ENCODE measurements at regions not wholly inside any gene's neighbourhood (a gene's known extent, or its start where the extent isn't known, plus 50 kb on each side); places are given as distances from the start of the nearest gene placed in this dataset.

DNA sequence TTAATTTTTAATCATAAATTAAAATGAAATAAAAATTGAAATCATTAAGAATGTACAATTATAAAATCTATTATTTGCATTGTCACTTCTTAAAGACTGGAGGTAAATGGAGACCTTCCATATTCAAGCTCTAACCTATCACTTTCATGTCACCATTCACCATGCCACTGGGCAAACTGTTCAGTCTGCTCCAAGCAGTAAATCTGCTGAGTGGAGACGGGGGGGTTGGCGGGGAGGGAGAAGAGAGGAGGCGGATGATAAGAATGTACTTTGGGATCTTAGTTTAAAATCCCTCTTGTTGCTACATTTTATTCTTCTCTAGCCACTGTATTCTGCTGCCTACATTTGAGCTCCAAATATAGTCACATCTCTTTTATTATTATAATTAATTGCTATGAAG lies 365.9 kb upstream of the NFIA start:
- no peak overlapping the region for H3K4me3 ChIP-seq
- no peaks in the 10 kb centered on the region for H3K36me3 ChIP-seq
- TF ChIP-seq, protein P1, sequence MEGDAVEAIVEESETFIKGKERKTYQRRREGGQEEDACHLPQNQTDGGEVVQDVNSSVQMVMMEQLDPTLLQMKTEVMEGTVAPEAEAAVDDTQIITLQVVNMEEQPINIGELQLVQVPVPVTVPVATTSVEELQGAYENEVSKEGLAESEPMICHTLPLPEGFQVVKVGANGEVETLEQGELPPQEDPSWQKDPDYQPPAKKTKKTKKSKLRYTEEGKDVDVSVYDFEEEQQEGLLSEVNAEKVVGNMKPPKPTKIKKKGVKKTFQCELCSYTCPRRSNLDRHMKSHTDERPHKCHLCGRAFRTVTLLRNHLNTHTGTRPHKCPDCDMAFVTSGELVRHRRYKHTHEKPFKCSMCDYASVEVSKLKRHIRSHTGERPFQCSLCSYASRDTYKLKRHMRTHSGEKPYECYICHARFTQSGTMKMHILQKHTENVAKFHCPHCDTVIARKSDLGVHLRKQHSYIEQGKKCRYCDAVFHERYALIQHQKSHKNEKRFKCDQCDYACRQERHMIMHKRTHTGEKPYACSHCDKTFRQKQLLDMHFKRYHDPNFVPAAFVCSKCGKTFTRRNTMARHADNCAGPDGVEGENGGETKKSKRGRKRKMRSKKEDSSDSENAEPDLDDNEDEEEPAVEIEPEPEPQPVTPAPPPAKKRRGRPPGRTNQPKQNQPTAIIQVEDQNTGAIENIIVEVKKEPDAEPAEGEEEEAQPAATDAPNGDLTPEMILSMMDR (IDR thresholded peaks at IDR 0.05), result no peak
- DNase-seq (no peak), ATAC-seq (no peak)
- no peaks in the 10 kb centered on the region for H3K27me3 ChIP-seq
- H3K9me3 ChIP-seq, result no peaks in the 10 kb centered on the region
- H3K4me1 ChIP-seq, result no peaks in the 10 kb centered on the region
- no peak overlapping the region for H3K27ac ChIP-seq
- intact Hi-C loops (cut with DNase I), result no loop called here

DNA sequence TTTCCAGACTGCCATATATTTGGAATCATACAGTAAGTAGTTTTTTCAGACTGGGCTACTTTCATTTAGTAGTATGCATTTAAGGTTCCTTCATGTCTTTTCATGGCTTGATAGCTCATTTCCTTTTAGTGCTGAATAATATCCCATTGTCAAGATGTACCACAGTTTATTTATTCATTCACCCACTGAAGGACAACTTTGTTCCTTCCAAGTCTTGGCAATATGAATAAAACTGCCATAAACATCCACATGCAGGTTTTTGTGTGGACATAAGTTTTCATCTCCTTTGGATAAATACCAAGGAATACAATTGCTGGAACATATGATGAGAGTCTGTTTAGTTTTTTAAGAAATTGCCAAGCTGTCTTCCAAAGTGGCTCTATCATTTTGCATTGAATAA lies 366.4 kb upstream of the NFIA start:
- Histone ChIP-seq H3K27ac (no peak overlapping the region), H3K36me3 (no peaks in the 10 kb centered on the region), H3K4me1 (no peaks in the 10 kb centered on the region), H3K4me3 (no peak overlapping the region), H3K27me3 (no peaks in the 10 kb centered on the region), H3K9me3 (no peaks in the 10 kb centered on the region)
- no peak for ATAC-seq
- TF ChIP-seq, protein P1 (IDR thresholded peaks at IDR 0.05), result no peak
- DNase-seq, result no peak
- intact Hi-C loops (cut with DNase I), result no loop called here

DNA sequence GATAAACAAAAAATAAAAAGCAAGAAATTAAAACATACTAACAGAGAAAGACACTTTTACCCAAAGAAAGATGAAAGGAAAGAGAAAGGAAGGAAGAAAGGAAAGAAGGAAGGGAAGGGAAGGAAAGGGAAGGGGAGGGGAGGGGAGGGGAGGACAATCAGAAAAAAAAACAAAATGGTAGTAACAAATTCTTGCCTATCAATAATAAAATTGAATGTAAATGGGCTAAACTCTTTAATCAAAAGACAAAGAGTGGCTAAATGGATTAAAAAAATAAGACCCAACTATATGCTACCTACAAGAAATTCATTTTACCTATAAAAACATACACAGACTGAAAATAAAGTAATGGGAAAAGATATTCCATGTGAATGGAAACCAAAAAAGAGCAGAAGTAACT lies 372.9 kb upstream of the NFIA start:
- no peak for ATAC-seq
- no peak for DNase-seq
- intact Hi-C loops (cut with DNase I), result no loop called here

DNA sequence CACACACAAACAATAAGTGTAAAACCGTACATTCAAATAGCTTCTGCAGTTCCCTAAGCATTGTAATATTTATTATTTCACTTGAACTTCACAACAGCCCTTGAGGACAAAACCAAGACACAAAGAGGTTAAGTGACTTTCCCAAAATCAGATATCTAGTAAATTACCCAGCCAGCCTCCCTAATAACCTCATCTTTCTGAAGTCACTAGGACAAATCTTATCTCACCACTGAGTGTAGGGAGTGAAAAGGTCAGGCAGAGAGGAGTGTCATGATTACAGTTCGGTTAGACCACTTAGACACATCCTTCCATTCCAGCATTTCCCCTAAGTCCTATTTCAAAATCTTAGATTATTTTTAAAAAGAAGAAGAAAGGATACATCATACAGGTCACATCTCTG lies 377.3 kb upstream of the NFIA start:
- no peak for DNase-seq
- Histone ChIP-seq H3K36me3 (no peaks in the 10 kb centered on the region), H3K27me3 (no peaks in the 10 kb centered on the region), H3K9me3 (no peaks in the 10 kb centered on the region), H3K4me1 (no peaks in the 10 kb centered on the region), H3K4me3 (no peak overlapping the region), H3K27ac (no peak overlapping the region)
- TF ChIP-seq, protein P1 (IDR thresholded peaks at IDR 0.05), result no peak
- no peak for ATAC-seq
- intact Hi-C loops (cut with DNase I), result no loop called here

More for the DNA sequence above, 372.9 kb upstream of the NFIA start:
- Histone ChIP-seq H3K9me3 (no peaks in the 10 kb centered on the region), H3K36me3 (no peaks in the 10 kb centered on the region), H3K4me1 (no peaks in the 10 kb centered on the region), H3K4me3 (no peak overlapping the region), H3K27ac (no peak overlapping the region), H3K27me3 (no peaks in the 10 kb centered on the region)
- TF ChIP-seq, protein P1 (IDR thresholded peaks at IDR 0.05), result no peak

DNA sequence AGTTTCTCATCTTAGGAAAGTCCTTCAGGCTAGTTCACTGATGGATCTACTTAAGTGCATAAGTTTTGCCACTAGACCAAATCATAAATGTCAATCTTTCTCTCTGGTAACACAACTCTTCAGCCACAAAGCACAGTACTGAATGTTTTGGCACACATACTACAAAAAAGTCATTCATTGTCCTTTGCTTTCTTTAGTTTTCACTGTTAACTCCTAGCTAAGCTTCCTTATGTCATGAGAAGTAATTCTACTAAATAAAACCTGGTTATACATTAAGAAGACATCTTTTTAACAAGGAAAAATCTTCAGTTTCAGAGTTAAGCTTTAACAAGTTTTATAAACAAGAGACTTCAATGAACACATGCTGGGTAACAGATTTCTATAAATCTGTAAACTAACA lies 379.2 kb upstream of the NFIA start:
- intact Hi-C loops (cut with DNase I), result no loop called here

DNA sequence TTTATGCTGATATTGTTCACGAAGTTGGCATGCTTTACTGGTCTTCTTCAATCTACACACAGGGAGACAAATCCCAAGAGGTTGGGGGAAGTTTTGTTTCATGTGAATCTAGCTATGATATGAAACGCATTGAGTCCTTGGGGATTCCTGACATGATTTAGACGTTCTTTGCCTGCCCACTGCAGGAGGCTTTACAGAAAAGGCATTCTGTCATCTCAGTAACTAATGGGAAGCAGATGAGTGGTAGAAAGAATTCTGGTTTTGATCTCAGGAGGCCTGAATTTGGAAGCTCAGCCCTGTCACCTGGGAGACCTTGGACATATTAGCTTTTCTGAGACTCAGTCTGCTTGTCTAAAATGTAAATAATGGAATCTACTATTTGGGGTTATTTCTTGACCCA lies 383.0 kb upstream of the NFIA start:
- Histone ChIP-seq H3K36me3 (no peaks in the 10 kb centered on the region), H3K4me3 (no peak overlapping the region), H3K9me3 (no peaks in the 10 kb centered on the region), H3K27me3 (no peaks in the 10 kb centered on the region), H3K4me1 (no peaks in the 10 kb centered on the region), H3K27ac (no peak overlapping the region)
- ATAC-seq (no peak), DNase-seq (no peak)
- intact Hi-C loops (cut with DNase I), result no loop called here
- TF ChIP-seq, protein P1 (IDR thresholded peaks at IDR 0.05), result no peak

More for the DNA sequence above, 379.2 kb upstream of the NFIA start:
- no peaks in the 10 kb centered on the region for H3K4me1 ChIP-seq
- ATAC-seq (no peak), DNase-seq (no peak)
- H3K36me3 ChIP-seq, result no peaks in the 10 kb centered on the region
- no peak overlapping the region for H3K27ac ChIP-seq
- no peaks in the 10 kb centered on the region for H3K27me3 ChIP-seq
- TF ChIP-seq, protein P1 (IDR thresholded peaks at IDR 0.05), result no peak
- H3K4me3 ChIP-seq, result no peak overlapping the region
- H3K9me3 ChIP-seq, result no peaks in the 10 kb centered on the region
